ENCODE measurements at regions not wholly inside any gene's neighbourhood (a gene's known extent, or its start where the extent isn't known, plus 50 kb on each side); places are given as distances from the start of the nearest gene placed in this dataset.

- TF ChIP-seq NFRKB (IDR thresholded peaks at IDR 0.05) (no peak), PKNOX1 (IDR thresholded peaks at IDR 0.05) (no peak), SUZ12 (IDR thresholded peaks at IDR 0.05) (no peak), L3MBTL2 (conservative IDR thresholded peaks at IDR 0.05) (no peak), SP1 (IDR thresholded peaks at IDR 0.05) (no peak), BHLHE40 (IDR thresholded peaks at IDR 0.05; ENCODE audit: borderline replicate concordance) (no peak), ZNF384 (IDR thresholded peaks at IDR 0.05) (no peak)
Measured at GRCh38 chr1:4969556-4970129, 315.2 kb downstream of the AJAP1 start.

Measured in HEK293T (cell line).